NCI-H1092 treated with DMSO at 0.1 percent for 48 hours (cell line): ENCODE measurements at regions not wholly inside any gene's neighbourhood (a gene's known extent, or its start where the extent isn't known, plus 50 kb on each side); places are given as distances from the start of the nearest gene placed in this dataset.
"Not testable (repeated sequence)": the region's sequence is repeated elsewhere in the genome, so short reads cannot be mapped to it uniquely, and the experiment has no call there.

ENCODE experiments used
- DNase-seq: peaks from one replicate; lab custom pipeline; 2025; lab: John Stamatoyannopoulos, UW

DNA sequence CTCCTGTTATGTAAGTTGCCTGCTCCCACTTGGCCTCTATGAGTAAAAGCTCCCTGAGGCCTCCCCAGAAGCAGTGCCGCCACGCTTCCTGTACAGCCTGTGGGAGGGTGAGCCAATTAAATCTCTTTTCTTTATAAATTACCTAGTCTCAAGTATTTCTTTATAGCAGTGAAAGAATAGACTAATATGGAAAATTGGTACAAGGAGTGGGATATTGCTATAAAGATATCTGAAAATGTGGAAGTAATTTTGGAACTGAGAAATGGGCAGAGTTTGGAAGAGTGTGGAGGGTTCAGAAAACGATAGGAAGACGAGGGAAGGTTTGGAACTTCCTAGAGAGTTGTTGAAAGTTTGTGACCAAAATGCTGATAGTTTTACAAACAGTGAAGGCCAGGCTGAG is 572.3 kb downstream of the MATN1 start:
- DNase-seq = no peak

DNA sequence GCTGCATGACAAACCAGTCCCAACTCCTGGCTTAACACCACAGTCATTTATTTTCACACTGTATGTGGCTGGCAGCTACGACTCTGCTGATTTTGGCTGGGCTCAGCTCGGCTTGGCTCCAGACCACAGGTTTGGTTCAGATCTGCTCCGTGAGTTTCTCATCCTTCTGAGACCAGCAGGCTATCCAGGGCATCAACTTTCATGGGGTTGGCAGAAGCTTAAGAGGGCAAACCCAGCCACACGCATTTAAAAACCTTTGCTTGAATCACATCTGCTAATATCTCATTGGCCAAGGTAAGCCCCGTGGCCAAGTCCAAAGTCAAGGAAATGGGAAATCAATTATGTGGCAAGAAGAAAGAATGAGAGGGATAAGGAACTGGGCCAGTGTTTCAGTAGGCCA is 574.2 kb downstream of the MATN1 start:
- DNase-seq = no peak

DNA sequence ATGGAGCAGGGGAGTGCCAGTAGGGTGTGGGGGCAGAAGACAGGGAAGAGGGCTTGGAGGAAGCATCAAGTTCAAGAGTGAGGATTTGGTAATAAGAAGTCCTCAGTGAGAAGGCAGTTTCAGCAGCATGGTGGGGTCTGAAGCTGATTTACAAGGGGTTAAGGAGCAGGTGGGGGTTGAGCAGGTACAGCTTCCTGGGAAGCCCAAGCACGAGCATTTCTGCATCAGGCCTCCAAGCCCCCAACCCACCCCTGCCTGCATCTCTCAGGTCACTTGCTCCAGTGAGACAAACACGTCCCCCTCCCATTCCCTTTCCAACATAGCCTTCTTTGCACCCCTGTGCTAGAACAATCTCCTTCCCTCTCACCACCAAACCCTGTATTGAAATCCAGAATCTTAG is 574.7 kb downstream of the MATN1 start:
- DNase-seq = no peak

- no peak for DNase-seq
These were observed 576.2 kb downstream of the MATN1 start for GRCh38 chr1:30147188-30147587.

DNA sequence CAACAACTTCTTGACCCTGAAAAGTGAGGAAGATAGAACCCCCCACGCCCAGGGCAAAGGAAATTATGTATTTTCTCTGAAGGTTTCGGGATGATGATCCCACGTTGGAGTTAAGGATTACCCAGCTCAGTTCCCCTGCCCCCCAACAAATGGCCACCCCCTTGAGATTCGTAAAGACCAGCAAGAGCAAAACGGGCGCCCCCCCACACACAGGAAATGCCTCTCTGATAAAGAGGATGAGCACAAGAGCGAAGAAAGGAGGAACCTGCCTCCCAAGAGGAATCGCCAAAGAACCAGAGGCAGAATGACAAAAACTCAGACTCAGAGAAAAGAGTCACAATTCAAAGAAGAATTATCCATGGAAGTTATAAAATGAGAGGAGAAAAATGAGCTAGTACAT is 576.9 kb downstream of the MATN1 start:
- DNase-seq = no peak

- no peak for DNase-seq
These were observed 577.6 kb downstream of the MATN1 start for GRCh38 chr1:30145723-30146303.

- DNase-seq = no peak
These were observed 578.6 kb downstream of the MATN1 start for GRCh38 chr1:30144831-30145230.

GRCh38 chr1:30143517-30143916 is 579.9 kb downstream of the MATN1 start:
- DNase-seq = no peak

DNA sequence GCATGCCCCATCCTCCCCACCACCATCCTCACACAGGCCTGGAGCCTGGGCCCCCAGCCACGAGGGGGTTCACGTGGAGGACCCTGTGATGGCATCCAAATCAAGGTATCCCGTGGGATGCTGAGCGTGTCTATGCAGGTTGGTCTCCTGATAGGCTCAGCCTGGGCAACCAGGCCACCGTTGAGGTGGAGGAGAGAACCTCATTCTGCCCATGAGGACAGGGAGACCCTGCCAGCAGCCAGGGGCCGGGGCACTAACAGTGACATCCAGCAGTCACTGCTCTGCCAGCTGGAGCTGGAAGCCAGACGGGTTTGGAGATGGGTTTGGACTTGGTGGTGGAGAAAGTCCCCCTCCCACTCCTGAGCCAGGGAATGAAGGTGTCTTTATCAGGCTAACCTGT is 582.8 kb downstream of the MATN1 start:
- DNase-seq = no peak

GRCh38 chr1:30138891-30139290 is 584.5 kb downstream of the MATN1 start:
- no peak for DNase-seq

- DNase-seq = no peak
These were observed 586.4 kb downstream of the MATN1 start for GRCh38 chr1:30137001-30137400.

DNA sequence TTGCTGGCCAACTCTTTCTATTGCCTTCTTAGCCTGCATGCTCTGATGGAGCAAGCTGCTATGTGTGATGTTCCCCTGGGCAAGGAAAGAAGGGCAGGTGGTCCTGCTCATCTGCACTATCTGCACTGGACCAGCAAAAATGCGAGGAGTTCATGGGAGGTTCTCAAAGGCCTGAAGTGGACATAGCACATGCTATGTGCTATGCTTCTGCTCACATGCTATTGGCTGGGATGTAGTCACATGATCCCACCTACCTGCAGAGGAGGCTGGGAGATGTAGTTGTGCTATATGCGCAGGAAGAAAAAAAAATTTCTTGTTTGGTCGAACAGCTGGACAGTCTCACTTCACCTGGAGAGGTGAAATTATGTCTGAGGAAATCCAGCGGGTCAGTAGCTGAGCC is 587.7 kb downstream of the MATN1 start:
- DNase-seq = no peak

DNA sequence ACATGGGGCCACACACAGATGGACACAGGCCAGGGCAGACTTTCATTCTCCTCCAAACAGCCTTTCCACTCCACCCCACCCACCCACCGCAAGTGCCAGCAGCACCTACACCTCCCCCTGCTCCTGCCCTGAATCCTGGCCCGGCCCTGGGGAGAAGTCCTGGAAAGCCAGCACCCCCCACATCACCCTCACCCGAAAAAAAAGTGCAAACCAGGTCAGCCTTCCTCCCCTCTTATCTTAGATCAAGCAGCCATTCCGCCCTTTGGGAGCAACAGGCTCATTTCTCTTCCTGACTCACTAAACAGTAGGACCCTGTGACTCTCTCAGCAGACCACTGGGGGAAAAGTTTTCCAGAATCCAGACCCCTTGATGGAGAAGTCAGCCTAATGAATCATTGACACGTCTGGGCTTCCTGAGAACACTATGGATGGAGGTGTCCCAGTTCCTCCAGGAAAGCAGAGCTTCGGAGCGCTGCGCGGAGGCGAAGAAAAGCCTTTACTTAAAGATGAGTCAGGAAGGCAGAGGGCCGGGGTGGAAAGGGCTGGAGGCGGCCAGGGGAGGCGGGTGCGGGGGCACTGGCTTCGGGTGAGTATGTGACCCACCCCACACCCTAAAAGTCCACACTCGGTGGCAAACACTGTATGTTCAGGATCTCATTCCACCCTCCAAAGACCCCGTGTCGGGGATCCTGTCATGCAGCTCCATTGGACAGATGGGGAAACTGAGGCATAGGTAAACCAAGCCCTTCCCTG is 588.7 kb downstream of the MATN1 start:
- no peak for DNase-seq

- no peak for DNase-seq
These were observed 589.9 kb downstream of the MATN1 start for GRCh38 chr1:30133414-30134055.

GRCh38 chr1:30132602-30133286 is 590.6 kb downstream of the MATN1 start:
- DNase-seq = no peak

- DNase-seq = not testable (repeated sequence)
These were observed 592.8 kb downstream of the MATN1 start for GRCh38 chr1:30130566-30130965.

DNA sequence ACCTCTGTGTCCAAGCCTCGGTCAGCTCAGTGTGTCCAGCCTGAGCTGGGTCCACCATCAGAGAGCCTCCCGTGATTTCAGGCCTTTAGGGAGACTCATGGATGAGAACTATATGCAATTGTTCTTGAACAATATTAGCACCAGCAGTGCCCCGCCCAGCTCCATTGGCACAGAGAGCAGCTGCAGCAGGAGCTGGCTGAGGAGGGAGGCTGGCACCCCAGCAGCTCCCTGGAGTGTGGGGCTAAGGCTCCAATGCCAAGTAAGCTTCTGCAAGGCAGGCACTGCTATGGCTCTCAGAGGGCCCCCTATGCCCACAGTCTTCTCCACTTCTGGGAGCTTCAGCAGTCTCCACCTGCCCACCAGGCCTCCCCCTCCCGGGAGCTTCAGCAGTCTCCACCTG is 593.3 kb downstream of the MATN1 start:
- no peak for DNase-seq

DNA sequence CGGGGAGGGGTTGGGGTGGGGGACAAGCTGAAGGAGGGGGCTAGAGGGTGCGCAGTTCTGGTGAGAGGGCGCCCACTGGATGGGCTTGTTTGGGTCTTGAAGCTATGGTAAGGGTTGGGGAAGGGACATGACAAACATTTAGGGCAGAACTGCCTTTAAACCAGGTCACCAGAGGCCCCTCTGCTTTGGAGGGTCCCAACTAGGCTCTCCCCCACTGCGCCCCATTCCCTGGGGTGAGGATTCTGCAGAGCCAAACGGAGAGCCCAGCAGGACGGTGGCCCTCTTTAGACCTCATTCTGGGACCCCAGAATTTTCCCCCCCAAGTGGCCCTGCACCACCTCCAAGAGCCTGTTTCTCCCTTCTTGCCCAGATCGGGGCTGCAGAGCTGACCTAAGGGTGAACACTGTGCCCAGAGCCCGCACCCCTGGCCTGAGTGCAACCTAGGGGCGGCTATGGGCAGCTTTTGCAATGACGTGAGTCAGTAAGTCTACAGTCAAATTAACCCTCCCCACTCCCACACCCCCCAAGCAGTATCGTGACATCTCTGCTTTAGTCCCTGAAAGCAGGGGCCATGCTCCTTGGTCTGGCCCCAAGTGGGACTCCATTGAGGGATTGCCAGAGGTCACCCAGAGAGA is 593.8 kb downstream of the MATN1 start:
- no peak for DNase-seq

DNA sequence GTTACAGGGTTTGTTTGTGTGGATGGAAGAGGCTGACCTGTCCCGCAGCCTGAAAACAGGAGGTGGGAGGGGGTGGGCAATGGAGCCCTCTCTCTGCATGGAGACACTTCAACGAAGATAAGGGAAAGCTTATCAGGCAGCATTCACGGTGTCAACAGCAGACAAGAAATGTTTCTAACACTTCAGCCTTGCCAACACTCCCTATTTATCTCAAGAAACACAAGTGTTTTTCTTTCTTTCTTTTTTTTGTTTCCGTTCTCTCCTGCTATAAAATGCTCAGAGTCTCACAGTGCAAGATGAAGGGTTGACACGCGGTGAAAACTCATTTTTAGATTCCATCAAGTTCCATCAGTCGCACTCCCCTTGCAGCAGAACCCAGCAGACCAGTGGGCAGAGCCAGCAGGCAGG is 594.4 kb downstream of the MATN1 start:
- DNase-seq = no peak

GRCh38 chr1:30126848-30127247 is 596.5 kb downstream of the MATN1 start:
- DNase-seq = peak; percentile 24

DNA sequence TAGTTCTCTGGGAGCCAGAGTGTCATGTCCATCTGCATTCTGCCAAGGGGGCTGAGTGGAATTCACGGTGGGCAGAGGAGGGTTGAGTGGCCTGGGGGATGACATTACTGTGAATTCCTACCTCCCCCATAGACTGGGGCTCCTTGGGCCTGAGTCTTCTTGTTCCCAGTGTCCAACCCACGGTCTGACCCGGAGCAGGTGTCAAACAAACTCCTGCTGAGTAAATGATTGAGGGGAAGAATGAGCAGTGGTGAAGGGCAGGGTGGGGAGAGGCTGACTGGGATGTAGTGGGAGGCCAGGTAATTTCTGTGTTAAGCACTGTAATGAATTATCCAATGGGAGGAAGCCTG is 597.6 kb downstream of the MATN1 start:
- no peak for DNase-seq

- DNase-seq = no peak
These were observed 598.2 kb downstream of the MATN1 start for GRCh38 chr1:30125021-30125820.
